Loucy (cell line): ENCODE measurements at regions not wholly inside any gene's neighbourhood (a gene's known extent, or its start where the extent isn't known, plus 50 kb on each side); places are given as distances from the start of the nearest gene placed in this dataset.

Experiments used
- CTCF ChIP-seq: fragments of 200-600 bp; sonication (generic); conservative IDR thresholded peaks from 2 replicates; pipeline ENCODE4 v1.5.1; 2014; ENCODE audit warnings: mild to moderate bottlenecking, antibody characterized with exemption, low read length
- EZH2phosphoT487 ChIP-seq: fragments of 200-600 bp; IDR thresholded peaks from 2 replicates; pipeline ENCODE4 v1.6.1; 2018; ENCODE audit warnings: antibody characterized with exemption, mild to moderate bottlenecking, moderate library complexity, borderline replicate concordance

DNA sequence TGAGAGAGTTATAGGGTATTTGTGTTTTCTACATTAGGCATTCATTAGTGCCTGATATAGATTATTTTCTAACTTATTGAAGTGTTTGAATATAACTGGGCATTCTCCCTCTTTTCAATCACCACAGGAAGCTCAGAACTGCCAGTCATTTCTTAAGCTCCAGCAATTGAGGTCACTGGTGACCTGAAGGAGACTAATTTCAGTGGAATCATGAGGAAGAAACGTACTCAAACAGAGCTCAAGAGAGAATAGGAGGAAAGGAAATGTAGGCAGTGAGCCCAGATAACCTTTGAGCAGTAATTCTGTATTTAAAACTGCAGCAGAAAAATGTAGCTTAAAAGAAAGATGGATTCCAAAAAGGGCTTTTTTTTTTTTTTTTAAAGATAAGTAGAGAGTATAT lies 1035.5 kb downstream of the SOCS6 start:
- no peak for TF ChIP-seq CTCF
- TF ChIP-seq EZH2phosphoT487, result no peak
